HG03565 (cell line): ENCODE measurements at regions not wholly inside any gene's neighbourhood (a gene's known extent, or its start where the extent isn't known, plus 50 kb on each side); places are given as distances from the start of the nearest gene placed in this dataset.

ENCODE experiments used
- ATAC-seq: cut with Tn5 transposase; IDR thresholded peaks from one replicate; pipeline ENCODE4 v1.9.1; 2021; ENCODE audit warnings: mild to moderate bottlenecking, moderate library complexity; ENCODE audit not compliant: unreplicated experiment

DNA sequence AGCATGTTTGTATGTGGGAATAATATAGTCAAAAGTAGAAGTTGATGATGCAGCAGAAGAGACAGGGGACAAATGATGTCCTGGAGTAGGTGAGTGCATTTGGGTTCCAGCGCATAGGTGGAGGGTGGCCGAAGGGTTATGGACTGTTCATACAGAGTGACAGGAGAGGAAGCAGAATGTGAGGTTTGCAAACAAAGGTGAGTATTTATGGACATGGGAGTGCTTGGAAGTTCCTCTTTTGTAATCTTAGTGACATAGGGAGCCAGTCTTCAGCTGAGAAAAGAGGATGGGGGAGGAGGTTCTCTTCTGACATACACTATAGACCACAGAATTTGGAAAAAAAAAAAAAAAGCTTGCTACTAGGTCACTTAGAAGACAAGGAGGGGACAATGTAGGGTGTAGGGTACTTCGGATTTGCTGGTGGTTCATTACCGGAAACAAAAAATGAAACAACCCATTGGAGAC, 331.6 kb downstream of the DLEU7 start:
- ATAC-seq, result peak; percentile 43

DNA sequence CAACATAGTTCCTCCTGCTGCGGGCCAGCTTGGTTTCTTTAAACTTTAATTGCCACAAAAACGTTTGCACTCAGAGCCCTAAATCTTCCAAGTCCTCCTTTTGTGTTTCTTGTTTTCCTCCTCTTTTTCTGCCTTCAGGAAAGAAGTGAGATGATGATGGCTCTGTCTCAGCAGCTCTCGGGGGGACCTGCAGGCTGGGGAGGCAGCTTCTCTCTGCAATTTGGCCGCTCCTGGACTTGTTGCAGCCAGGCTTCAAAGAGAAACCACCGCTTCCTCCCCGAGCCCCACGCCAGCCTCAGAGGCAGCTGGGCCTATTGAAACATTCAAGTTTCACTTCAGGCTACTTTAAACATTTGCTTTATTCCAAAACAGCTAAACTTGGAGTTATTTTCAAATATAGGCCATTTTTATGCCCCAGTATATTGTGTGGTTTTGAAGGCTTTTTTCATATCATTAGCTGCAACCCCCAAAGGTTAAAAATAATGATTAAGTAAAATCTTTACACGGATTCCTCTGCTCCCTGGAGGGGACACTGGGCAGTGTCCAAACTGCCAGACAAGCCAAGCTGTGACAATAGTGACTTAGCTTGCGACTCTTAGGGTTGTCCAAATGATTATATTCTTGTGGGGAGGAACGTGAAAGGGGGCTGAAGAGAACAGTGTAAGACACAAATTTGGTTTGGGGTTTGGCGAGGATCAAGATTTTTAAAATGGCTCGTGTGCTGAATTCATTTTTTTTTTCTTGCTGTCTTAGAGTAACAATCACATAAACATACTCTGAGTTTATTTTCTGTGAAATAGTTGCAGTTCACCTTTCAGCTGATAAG, 330.8 kb downstream of the DLEU7 start:
- ATAC-seq, result peak; percentile 76

DNA sequence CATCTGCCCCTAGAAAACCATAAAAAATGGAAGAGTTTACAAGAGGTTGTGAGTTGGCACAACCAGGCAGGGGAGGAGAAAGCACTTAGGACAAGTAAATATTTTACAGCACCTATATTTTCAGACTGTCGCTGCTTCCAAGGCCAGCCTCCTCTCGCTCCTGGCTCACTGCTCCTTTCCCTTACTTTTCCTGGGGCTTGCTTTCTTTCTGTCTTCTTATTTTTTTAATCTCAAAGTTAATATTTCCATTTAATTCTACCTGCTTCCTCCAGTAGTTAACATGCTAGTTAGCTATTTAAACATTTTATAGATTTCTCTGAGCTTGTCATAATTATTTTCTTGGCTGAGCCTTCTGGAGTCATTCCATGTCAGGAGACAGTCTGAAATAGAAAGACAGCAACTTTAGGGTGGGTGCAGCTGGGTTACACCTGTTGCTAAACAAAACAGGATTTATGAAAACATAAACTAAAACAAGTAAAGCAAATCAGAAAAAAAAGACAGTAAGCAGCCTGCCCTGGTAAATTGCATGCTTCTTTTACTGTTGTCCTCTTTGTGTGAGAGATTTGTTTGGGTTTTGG, 330.1 kb downstream of the DLEU7 start:
- no peak for ATAC-seq

DNA sequence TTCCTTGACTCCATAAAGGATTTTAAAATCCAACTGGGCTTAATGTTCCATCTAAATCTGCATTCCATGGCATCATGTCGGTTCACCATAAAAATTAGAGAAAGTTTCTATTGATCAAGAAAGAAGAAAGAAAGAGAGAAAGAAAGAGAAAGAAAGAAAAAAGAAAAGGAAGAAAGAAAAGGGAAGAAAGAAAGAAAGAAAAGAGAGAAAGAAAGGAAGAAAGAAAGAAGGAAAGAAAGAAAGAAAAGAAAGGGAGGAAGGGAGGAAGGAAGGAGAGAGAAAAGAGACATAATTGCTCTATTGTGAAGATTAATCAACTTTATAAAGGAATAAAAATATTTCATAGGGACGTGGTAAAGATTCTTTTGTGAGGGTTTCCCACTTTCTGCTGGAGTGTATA, 329.2 kb downstream of the DLEU7 start:
- no peak for ATAC-seq

DNA sequence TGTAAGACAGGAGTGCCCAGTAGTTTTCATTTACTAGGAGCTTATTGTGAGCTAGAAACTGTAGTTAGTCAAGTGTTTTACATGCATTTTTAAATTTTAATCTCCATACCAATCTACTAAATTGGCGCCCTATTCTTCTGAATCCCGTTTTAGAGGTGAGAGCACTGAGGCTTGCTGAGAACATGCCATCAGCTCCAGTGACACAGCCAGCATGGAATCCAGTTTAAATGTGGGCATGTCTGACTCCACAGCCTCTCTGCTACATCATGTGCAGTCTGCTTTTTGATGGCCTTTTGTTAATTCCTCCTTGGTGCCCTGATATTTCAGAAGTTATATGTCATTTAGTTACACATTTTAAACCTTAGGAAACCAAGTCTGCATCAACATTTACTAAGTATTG, 325.4 kb downstream of the DLEU7 start:
- no peak for ATAC-seq

DNA sequence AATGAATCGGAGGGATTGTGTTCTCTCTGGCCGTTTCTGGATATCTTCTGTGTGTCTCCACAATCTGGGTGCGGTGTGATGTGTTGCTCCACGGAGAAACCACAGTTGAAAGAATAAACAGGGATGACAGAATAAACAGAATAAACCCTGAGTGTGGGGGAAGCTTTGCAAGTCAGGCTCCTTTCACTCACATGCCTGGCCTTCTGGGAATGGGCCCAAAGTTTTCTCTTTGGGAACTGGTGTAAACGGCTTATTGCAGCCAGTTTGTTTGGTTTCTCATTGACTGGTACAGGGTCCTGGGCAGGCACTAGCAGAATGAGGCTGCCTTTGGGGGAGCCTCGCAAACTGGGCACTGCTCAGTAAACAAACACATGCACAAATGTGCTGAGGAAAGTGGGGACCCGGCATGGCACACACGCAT, 324.7 kb downstream of the DLEU7 start:
- ATAC-seq, result no peak

DNA sequence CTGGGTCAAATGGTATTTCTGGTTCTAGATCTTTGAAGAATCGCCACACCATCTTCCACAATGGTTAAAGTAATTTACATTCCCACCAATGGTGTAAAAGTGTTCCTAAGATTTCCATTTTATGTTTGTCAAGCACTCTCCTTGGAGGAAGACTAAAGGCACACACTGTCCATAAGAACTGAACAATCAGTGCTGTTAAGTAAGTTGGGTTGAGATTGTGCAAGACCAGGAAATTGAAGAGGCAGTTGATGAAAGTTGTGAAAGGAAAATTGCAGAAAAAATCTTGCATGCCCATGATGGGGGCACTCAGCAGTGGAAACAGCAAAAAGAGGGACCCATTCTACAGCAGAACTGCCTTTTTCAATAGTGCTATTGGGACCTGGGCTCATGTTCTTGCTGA, 323.6 kb downstream of the DLEU7 start:
- no peak for ATAC-seq

DNA sequence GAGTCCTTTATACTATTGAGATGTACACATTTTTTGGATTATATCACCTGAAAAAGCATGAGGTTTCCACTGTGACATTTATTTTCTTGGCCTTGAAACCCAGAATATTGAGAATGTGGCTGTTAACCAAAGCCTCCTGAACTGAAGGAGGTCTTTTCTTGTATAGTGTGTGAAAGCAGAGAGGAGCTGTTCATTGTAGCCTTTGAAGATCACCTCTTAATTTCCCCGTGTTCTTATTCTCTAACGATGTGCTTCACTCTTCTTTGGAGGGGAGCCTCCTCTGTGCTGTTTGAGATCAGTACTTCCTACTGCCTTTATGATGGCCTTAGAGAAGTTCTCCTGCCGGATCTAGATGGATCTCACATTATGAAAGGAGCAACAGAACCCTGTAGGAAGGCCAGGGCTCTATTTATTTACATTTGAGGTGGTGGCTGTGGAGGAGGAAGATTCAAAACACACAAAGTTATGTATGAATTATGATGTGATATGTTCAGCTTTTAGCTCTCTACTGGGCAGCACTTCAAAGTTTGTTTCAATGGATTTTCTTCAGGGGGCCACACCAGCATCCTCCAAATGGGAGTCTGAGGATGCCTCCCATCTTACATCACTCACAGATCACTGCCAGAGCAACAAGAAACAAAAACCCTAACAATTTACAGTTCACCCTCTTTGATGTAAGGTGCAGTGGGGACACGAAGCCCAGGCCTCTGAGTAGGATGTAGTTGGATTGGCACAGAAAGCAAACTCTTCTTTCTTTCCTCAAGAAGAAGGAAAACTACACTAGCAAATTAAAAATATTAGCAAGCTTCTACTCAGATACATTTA, 322.3 kb downstream of the DLEU7 start:
- ATAC-seq, result no peak

DNA sequence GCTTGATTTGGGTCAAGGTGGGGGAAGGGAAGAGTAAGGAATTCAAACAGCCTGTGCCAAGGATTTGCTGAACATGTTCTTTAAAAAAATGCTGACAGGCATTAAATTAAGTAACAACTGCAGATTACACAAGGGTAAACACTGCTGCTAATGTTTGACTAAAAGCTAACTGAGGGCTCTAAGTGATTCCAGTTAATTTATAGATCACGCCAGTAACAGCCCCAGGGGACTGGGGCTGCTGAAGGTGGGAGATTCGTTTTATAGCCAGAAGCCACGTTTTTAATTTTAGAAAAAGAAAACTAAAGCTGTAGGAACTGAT, 321.7 kb downstream of the DLEU7 start:
- ATAC-seq, result no peak

DNA sequence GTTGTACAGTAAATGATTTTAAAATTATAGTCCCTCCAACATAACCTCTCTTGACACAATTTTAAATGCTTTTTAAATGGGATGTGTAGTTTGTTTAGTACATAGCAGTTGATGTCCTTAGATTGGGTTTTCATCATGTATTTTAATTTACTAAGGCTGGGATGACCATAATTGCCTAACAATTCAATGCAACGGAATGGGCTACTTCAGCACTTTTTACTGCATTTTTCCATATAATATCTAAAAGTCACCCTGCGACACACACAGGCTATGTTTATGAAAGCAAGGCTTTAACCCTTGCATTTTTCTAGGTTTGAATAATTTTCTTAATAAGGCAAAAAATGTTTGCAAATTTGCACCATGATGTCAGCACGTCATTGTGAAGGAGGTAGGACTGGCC, 321.0 kb downstream of the DLEU7 start:
- no peak for ATAC-seq

DNA sequence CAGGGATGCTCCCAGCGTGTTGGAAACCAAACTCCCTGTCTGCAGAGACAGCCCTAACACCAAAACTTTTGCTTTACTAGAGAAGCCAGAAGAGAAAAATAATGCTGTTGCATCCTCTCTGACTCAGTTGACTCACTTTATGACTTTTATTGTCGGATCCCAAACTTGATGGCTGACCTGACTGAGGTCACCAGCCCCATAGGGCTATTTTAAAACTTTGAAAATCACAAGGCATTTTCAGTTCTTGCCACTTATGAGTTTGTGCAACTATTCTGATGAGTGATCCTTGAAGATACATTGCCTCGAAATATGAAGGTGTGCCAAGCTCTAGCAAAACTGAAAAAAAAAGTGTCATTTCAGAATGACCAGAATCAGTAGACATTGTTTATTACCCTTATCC, 320.2 kb downstream of the DLEU7 start:
- ATAC-seq, result no peak

DNA sequence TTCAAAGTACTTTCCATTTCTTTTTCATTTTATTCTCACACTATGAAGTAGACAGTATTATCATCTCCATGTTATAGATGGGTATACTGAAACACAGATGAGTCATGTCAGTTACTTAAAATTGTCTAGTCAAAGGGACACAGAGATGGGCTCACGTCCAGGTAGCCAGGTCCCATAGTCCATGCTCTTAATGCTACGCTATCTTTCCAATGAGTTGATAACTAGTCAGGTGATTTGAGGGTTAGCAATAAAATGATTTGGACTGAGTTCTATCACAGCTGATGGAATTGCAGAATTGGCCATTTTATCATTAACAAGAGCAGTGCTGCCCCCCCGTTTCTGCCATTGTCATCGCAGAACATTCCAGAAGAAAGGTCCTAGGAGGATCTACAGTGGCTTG, 318.9 kb downstream of the DLEU7 start:
- ATAC-seq, result no peak

DNA sequence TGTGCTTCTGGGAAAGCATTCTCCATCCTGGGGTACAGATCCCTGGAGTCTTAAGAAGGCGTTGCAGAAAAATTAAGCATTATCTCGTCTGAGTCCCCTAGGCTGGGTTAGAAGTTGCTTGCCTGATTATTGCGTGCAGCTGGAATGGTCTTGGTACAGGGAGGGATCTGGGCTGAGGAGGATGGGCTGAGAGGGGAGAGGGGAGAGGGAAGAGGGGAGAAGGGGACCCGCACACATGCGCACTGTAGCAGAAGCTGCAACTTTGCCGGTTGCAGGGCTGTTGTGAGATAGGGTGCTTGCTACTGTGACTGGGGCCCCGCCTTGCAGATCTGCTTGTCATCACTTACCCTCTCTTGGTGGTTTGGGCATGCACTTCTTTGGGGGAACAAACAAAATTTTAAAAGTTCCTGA, 316.8 kb downstream of the DLEU7 start:
- ATAC-seq, result no peak

DNA sequence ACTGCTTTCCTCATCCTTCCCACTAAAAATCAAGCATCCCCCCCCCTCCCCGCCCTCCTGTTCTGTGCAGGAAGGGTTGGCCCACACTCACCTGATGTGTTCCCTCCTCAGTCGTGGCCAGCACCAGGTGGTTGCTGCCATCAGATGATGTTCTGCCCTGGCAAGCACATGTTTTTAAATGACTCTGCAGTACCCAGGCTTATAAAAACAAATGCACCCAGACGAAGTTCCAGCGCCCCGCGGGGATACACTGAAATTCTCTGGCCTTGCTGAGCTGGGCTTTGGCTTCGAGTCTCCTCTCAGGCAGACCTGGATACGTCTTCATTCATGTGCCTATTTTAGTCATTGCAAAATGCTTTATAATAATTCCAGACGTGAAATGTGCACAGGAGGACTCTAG, 316.3 kb downstream of the DLEU7 start:
- no peak for ATAC-seq

DNA sequence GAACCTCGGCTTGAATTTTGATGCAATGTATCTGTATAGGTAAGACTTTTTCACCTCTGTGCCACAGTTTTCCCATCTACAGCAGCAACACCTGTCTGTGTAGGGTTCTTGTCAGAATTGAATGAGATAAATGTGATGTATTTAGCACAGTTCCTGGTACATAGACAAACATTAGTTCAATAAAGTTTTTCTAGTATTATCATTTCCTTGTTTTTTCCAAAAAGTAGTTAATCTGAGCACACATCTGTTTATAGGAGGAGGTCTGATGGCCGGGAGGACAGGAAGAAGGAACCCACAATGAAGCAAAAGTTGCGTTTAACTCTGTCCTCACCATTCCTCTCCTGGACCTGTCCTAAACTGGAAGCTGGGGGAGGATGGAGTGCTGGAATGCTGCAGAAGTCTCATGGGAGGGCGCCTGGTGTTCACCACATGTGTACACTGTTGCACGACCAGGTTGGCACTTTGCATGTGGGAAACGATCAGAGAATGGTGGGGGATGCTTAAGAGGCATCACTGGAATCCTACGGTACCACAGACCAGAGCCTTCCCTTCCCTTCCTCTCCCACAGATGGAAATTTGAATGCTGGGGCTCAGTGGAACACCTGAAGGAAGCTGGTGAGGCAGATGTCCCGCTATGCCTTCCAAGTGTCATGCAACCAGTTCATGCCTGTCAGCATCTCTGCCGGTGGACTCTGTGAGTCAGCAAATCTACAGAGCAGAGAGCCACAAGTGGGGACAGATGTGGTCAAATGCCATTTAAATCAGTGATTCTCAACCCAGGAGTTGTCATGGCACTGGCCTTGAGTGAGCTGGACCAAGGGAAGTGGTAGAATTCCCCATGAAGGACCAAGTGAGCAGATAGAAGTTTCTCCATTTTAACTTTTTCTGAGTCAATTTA, 315.6 kb downstream of the DLEU7 start:
- ATAC-seq, result no peak

DNA sequence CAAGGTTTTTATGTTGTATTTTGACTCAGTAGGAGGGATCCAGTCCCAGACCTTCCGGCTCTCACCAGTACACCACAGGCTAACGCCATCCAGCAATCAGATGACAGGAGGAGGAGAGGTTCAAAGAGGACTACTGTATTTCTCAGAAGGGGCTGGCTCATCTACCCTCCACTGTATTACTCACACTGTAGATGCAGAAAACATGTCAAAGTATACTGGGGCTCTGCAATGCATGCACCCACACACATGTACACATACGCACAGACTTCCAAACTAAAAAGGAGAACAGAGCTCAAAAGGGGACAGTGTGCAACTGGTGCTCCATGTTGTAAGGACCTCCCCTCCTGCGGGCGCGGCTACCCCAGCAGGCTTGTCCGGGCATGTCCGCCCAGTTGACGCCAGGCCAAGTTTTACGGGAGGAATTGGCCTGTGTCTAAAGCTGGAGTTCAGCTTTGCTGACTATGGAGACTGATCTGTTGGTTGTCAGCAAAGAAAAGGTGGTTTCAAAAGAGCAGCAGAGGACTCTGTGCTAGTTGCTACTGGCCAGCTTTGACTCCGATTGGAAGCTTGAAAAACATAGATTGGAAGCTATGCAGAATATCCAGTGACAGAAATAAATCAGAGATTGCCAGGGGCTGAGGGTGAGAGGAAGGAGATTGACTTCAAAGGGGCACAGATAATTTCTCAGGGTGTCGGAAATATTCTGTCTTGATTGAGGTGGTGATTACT, 314.2 kb downstream of the DLEU7 start:
- ATAC-seq, result no peak

DNA sequence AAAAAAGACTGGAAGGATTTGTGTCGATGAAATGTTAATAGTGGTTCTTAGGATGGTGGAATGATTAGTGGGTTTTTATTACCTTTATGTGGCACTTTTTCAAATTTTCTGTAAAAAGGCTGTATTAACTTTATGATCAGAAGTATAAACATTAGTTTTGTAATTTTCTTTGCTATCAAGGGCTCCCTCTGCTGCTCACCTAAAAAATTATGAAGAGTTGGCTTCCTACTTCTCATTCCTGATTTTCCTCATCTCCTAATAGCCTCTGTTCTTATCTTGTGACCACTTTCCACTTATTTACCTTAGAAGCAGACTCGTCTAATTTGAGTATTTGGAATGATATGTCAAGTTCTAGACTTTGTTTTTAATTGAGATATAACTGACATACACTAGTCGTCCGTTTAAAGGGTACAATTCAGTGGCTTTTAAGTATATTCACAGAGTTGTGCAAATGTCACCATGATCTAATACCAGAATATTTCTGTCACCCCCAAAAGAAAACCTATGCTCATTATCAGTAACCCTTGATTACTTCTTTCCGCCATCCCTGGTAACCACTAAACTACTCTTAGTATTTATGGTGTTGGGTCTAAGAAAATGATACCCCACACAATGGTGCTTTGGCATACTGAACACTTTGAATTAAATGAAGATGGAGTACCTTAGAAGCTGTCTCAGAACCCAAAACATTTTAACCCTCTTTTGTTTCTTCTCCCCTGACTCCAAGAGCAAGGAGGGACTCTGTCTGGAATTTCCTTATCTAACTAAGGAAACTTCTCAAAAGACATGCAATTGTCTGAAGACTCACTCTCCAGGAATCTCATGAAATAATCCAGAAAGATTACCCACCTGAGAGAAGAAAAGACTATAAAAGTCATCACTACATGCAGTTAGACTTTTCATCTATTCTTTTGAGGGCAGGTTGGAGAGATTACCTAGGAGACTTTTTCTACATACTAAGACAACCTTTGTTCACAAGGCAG, 311.3 kb downstream of the DLEU7 start:
- ATAC-seq, result no peak

DNA sequence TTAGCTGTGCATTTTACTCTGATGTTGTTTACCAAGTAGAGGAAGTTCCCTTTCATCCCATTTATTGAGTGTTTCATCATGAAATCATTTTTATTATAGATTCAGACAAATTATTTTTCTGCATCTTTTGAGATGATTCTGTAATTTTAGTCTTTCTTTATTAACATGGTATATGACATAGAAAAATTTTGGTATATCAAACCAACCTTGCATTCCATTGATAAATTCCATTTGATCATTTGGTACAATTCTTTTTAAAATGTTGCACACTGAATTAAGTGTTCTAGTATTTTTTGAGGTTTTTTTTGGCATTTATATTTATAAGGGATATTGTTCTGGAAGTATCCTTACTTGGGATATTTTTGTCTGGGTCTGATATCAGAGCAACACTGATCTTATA, 308.4 kb downstream of the DLEU7 start:
- ATAC-seq, result no peak

DNA sequence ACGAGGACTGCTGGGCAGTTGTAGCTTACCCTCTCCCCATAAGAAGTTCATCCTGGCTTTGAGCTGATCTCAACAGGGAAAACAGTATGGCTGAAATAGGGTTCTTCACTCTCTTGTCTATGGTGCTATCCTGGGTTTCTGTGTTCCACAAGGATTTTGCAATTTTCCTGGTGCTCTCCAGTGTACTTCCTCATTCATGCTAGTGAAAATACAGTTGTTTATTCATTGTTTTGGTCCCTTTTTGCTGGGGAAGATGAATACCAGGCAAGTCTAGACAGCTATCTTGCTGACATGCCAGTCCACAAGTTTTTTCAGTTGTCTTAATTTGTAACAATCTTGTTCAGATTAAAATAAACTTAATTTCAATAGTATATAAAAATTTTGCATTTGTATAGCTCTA, 306.5 kb downstream of the DLEU7 start:
- no peak for ATAC-seq
